Mucosa of rectum (tissue), 2 donors: ENCODE measurements at regions not wholly inside any gene's neighbourhood (a gene's known extent, or its start where the extent isn't known, plus 50 kb on each side); places are given as distances from the start of the nearest gene placed in this dataset.
"Not testable (repeated sequence)": the region's sequence is repeated elsewhere in the genome, so short reads cannot be mapped to it uniquely, and the experiment has no call there.

Experiments used
- H3K27ac ChIP-seq, 2 donors: one replicate each; pipeline ENCODE4 v1.7.0; 2013; ENCODE audit warnings: inconsistent platforms in 2 of 2, low read depth in 2 of 2, low read length in 2 of 2
- H3K27me3 ChIP-seq, 2 donors: one replicate each; pipeline ENCODE4 v1.7.0; 2013; ENCODE audit warnings: low read length in 2 of 2; ENCODE audit not compliant: control insufficient read depth in 2 of 2, insufficient read depth in 2 of 2
- H3K36me3 ChIP-seq, 2 donors: one replicate each; pipeline ENCODE4 v1.7.0; 2013; ENCODE audit warnings: low read length in 2 of 2; ENCODE audit not compliant: control insufficient read depth in 2 of 2, insufficient read depth in 2 of 2
- H3K4me1 ChIP-seq, 2 donors: one replicate each; pipeline ENCODE4 v1.7.0; 2013; ENCODE audit warnings: low read length in 2 of 2, mild to moderate bottlenecking in 1 of 2; ENCODE audit not compliant: control insufficient read depth in 2 of 2, insufficient read depth in 2 of 2
- H3K4me3 ChIP-seq, 2 donors: one replicate each; pipeline ENCODE4 v1.7.0; 2013; ENCODE audit warnings: low read length in 2 of 2
- H3K9ac ChIP-seq, 2 donors: one replicate each; pipeline ENCODE4 v1.7.0; 2013; ENCODE audit warnings: low read length in 2 of 2, low read depth in 1 of 2, mild to moderate bottlenecking in 1 of 2
- H3K9me3 ChIP-seq, 2 donors: one replicate each; pipeline ENCODE4 v1.7.0; 2013; ENCODE audit warnings: low read length in 2 of 2; ENCODE audit not compliant: control insufficient read depth in 2 of 2
- donor health status: healthy.
- donor health status: Normal muscosa, but diverticular disease.

DNA sequence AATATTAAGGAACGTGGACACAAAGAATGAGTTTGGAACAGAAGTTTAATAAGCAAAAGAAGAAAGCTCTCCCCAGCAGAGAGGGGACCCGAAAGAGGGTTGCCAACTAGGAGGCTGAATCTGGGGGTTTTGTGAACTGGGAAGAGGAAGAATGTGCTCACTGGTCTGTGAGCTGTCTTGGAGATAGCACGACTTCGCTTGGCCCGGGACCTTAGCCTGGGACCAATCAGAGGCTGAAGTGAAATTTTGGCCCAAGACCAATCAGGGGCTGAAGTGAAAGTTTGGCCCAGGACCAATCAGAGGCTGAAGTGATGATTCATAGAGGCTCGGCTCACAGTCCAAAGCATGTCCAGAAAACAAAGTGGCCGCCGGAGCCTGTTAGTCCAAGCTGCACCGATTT, 148.0 kb upstream of the ZNF337 start:
- H3K27me3 ChIP-seq, H3K4me3 ChIP-seq, H3K9me3 ChIP-seq, H3K36me3 ChIP-seq, H3K9ac ChIP-seq, H3K4me1 ChIP-seq, H3K27ac ChIP-seq: not testable (repeated sequence)

DNA sequence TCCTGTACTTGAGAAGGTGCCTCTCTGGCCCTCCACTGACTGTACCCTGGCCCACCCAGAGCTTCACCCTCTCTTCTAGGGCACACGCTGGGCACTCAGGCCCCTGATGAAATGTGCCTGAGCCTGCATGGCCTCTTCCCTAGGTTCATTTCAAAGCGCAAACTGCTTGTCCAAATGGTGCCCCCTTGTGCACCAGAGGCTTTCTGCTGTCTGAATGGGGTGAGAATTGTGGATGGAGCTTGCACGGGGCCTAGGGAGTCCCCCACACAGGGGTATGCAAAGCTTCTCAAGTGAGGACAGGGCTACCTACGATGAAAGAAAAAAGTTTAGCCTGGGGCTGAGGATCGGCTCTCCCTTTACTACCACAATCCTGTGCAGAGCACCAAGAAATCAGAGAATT, 116.9 kb upstream of the ZNF337 start:
- not testable (repeated sequence) for H3K27me3 ChIP-seq, H3K4me3 ChIP-seq, H3K4me1 ChIP-seq, H3K36me3 ChIP-seq, H3K27ac ChIP-seq, H3K9me3 ChIP-seq, H3K9ac ChIP-seq

DNA sequence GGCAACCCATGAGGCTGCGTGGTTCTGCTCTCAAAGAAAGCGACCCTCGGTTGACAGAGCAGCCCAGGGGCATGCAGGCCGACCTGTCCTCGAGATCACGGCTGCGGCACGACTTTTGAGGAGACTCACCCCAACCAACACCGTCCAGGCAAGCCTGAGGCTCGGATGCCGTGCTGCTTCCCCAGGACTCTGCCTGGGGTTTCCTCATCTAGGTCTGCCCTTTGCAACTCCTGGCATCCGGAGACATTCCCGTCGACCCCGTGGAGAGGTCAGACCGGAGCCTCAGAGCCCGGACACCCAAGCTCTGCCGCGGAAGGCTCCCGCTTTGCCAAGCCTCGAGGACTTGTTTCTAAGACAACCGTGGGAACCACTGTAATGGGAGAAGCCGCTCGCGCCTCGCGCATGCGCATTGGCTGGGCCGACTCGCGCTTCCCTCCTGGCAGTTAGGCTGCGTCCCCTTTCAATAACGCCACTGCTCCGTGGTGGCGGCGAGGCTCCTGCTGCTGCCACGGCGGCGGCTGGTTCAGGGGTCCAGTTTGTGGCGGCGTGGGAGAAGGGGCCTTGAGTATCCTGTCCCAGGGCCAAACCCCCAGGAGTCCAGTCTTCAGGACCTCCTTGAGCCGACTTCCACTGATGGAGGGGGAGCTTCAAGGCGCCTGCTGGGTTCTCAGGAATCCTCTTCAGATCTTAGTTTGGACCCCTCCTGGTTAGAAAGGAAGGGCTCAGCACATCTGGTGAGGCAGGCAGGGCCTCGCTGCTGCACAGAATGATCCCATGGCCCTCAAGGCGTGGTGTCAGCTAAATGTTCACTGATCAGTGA, 101.7 kb upstream of the ZNF337 start:
- H3K27me3 ChIP-seq, H3K4me3 ChIP-seq, H3K9ac ChIP-seq, H3K4me1 ChIP-seq, H3K27ac ChIP-seq, H3K9me3 ChIP-seq, H3K36me3 ChIP-seq: not testable (repeated sequence)

DNA sequence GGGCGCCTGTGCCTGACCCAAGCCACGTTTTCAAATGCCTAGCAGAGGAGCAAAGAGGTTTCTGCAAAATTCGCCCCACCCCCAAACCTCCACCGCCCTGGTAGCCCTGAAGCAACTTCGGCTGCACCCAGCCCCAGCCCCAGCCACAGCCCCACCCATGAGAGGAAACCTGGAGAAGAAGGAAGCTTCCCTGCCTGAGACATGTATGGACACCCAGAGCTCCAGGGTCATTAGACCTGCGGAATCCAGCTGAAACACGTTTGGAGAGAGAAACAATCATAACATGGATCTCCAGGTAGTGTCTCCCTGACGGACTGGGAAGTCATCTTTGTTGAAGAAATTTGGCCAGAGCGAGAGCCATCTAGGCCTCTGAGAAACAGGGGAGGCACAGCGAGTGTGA, 100.4 kb upstream of the ZNF337 start:
- not testable (repeated sequence) for H3K4me1 ChIP-seq, H3K36me3 ChIP-seq, H3K27me3 ChIP-seq, H3K27ac ChIP-seq, H3K4me3 ChIP-seq, H3K9ac ChIP-seq, H3K9me3 ChIP-seq

DNA sequence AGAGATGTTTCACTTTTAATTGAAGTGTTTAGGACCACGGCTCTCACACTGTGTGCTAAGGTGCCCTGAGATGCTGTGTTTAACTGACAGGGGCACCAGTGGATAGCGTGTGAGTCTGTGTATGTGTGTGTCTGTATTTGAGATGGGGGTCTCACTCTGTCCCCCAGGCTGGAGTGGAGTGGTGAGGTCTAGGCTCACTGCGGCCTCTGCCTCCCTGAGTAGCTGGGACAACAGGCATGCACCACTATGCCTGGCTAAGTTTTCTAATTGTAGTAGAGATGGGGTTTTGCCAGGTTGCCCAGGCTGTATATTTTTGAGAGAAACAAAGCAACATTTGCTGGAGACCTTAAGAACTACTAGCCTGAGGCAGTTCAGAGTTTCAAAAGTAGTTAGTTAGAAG, 80.6 kb upstream of the ZNF337 start:
- not testable (repeated sequence) for H3K27ac ChIP-seq, H3K4me1 ChIP-seq, H3K9me3 ChIP-seq, H3K36me3 ChIP-seq, H3K27me3 ChIP-seq, H3K4me3 ChIP-seq, H3K9ac ChIP-seq

DNA sequence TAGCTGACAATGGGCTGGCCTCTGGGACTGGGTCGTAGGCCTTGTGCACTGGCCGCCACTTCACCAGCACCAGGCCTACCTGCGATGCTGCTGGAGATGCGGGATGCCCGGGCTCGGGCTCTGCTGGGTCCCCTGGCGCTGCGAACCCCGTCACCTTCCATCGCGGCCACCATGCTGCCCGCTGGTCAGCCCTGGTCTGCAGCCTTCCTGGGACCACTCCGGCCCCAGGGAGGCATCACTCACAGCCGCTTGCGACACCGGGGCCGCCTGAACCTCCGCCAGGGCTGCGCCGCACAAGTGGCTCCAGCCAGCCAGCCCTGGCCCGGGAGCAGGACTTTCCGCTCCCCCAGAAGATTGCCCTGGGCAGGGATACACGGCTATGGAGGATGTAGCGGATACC, 78.1 kb upstream of the ZNF337 start:
- not testable (repeated sequence) for H3K4me3 ChIP-seq, H3K36me3 ChIP-seq, H3K9ac ChIP-seq, H3K27me3 ChIP-seq, H3K4me1 ChIP-seq, H3K27ac ChIP-seq, H3K9me3 ChIP-seq

DNA sequence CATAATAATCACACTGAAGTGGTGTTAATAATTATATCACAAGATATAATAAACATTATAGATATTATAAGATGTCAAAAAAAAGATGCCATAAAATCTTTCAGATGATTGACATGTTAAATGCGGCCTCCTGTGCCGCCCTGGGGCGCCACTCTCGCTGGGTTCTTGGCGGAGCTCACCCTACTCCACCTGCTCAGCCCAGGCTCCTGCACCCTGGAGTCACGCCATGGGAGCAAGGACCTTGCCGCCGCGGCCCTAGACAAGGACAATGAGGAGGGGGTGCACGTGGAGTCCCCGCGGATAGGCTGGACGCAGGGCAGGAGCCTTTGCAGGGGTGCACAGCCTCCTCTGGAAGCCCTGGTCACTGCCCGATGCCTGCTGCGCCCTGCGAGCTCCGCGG, 77.5 kb upstream of the ZNF337 start:
- not testable (repeated sequence) for H3K27ac ChIP-seq, H3K36me3 ChIP-seq, H3K9me3 ChIP-seq, H3K4me1 ChIP-seq, H3K4me3 ChIP-seq, H3K27me3 ChIP-seq, H3K9ac ChIP-seq

DNA sequence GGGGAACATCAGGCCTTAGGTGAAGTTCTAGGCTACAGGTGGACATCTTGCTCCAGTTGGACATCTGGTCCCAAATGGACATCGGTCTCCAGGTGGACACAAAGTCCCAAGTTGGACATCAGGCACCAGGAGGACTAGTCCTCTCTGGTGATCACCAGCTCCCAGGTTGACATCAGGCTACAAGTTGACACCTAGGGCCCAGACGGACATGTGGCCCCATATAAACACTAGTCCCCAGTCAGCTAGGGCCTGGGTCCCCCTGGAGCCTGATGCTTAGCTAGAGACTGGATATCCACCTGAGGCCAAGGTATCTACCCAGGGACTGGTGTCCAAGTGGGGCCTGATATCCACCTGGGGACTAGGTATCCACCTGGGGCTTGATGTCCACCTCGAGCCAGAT, 75.8 kb upstream of the ZNF337 start:
- H3K9me3 ChIP-seq, H3K9ac ChIP-seq, H3K4me1 ChIP-seq, H3K4me3 ChIP-seq, H3K27me3 ChIP-seq, H3K27ac ChIP-seq, H3K36me3 ChIP-seq: not testable (repeated sequence)

DNA sequence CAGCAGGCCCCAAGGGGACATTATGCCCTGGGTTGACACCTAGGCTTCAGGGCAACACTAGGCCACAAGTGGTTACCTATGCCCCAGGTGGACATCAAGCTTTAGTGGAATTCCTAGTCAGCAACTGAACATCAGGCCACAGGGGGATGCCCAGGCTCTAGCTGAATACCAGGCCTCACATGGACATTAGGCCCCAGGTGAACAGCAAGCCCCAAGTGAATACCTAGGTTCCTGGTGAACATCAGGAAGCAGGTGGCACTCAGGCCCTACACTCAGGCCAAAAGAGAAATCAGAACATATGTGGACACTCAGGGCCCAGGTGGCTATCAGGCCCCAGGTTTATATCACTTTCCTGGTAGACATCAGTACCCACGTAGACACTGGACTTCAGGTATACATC, 75.2 kb upstream of the ZNF337 start:
- not testable (repeated sequence) for H3K36me3 ChIP-seq, H3K4me3 ChIP-seq, H3K9ac ChIP-seq, H3K27me3 ChIP-seq, H3K4me1 ChIP-seq, H3K27ac ChIP-seq, H3K9me3 ChIP-seq

DNA sequence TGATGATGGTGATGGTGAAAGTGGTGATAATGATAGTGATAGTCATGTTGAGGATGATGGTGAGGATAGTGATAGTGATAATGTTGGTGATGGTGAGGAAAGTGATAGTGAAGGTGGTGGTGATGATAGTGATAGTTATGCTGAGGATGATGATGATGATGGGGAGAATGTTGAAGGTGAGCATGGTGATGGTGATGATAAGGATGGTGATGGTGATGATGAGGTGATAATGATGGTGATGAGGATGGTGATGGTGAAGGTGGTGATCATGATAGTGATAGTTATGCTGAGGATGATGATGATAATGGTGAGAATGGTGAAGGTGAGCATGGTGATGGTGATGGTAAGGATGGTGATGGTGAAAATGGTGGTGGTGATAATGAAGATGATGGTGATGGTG, 64.9 kb upstream of the ZNF337 start:
- Histone ChIP-seq H3K9ac (no peak overlapping the region), H3K4me1 (no peaks in the 10 kb centered on the region), H3K27ac (no peak overlapping the region), H3K36me3 (no peaks in the 10 kb centered on the region), H3K27me3 (no peaks in the 10 kb centered on the region), H3K9me3 (no peaks in the 10 kb centered on the region), H3K4me3 (no peak overlapping the region)

DNA sequence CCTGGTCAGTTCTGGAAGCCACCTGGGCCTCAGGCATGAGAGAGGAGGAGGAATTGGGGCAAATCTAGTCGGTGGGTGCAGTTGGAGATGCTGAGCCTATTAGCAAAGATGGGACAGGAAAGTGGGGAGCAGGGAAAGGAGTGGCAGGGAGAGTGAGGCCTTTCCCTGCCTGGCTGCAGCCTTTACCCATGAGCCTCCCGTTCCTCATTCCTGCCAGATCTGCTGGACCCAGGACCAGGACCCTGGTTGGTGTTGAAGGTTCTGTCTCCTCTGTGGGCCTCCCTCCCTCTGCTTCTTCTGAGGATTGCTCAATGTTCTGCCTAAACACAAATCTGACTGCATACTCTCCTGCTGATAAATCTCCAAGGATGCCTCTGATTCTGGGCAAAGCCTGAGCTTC, 64.4 kb upstream of the ZNF337 start:
- not testable (repeated sequence) for H3K27me3 ChIP-seq, H3K4me1 ChIP-seq, H3K9ac ChIP-seq, H3K4me3 ChIP-seq, H3K36me3 ChIP-seq, H3K9me3 ChIP-seq, H3K27ac ChIP-seq
